RWPE1 (cell line): ENCODE measurements at regions not wholly inside any gene's neighbourhood (a gene's known extent, or its start where the extent isn't known, plus 50 kb on each side); places are given as distances from the start of the nearest gene placed in this dataset.
"Not testable (repeated sequence)": the region's sequence is repeated elsewhere in the genome, so short reads cannot be mapped to it uniquely, and the experiment has no call there.

Experiments
- CTCF ChIA-PET: fragments of 350-600 bp; sonication (Branson Sonifier 250); formaldehyde crosslinking; extraction: SDS; loops from one replicate; lab custom pipeline; 2021; lab: Yijun Ruan, JAX
- POLR2A ChIA-PET: fragments of 400-600 bp; formaldehyde crosslinking; extraction: SDS; loops from one replicate; lab custom pipeline; 2020; ENCODE audit warnings: antibody characterized with exemption; ENCODE audit not compliant: low non-redundant PET; lab: Yijun Ruan, JAX
- DNase-seq: peaks from one replicate; pipeline ENCODE4 v3.0.0; 2012; ENCODE audit warnings: low spot score
- H3K27ac ChIP-seq: fragments of 450-650 bp; 2 replicates; pipeline ENCODE4 v1.5.1; 2017
- TF ChIP-seq, protein P1 (sequence below): fragments of 450-650 bp; conservative IDR thresholded peaks from 2 replicates; pipeline ENCODE4 v1.5.1; 2017; ENCODE audit warnings: low read depth, mild to moderate bottlenecking

DNA sequence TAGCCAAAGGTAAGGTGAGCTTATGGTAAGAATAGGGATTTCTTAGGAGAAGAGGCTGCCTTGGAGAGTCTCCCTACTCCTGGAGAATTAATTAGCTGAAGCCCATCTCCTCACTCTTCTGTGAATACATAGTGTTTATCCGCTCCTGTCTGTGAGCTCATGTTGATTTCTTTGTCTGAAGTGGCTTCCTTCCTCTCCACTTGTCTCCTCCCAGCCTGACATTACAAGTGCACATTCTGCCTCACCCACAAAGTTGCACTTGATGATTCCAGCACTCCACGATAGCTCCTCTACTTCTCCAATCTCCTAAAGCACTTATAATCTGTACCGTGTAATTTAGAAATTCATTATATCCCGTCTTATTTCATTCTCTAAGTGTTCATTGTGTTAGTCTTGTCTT, 287.2 kb downstream of the QKI start:
- no peak for DNase-seq
- H3K27ac ChIP-seq, result no peak overlapping the region
- TF ChIP-seq, protein P1, sequence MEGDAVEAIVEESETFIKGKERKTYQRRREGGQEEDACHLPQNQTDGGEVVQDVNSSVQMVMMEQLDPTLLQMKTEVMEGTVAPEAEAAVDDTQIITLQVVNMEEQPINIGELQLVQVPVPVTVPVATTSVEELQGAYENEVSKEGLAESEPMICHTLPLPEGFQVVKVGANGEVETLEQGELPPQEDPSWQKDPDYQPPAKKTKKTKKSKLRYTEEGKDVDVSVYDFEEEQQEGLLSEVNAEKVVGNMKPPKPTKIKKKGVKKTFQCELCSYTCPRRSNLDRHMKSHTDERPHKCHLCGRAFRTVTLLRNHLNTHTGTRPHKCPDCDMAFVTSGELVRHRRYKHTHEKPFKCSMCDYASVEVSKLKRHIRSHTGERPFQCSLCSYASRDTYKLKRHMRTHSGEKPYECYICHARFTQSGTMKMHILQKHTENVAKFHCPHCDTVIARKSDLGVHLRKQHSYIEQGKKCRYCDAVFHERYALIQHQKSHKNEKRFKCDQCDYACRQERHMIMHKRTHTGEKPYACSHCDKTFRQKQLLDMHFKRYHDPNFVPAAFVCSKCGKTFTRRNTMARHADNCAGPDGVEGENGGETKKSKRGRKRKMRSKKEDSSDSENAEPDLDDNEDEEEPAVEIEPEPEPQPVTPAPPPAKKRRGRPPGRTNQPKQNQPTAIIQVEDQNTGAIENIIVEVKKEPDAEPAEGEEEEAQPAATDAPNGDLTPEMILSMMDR, result no peak
- POLR2A ChIA-PET, result no interaction called here
- CTCF ChIA-PET, result no interaction called here

DNA sequence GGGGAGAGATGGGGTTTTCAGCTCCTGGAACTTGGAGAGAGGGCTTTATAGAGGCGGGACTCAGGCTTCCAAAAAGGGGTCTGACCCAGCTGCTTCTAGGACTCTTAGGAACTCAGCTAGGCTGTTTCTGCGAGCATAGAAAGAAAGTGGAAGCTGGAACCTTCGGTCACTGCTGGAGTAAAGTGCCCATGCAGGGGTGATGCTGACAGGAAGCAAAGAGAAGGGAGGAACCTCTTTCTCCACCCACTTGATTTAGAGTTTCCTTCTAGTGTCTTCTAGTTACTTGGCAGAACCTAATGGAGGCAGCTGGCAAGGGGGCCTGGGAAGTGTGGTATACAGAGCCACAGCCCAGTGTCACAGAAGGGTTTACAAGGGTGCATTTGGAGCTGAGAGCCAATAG, 283.6 kb downstream of the QKI start:
- DNase-seq, result no peak
- TF ChIP-seq, protein P1, result no peak
- ChIA-PET CTCF (no interaction called here), POLR2A (no interaction called here)
- no peak overlapping the region for H3K27ac ChIP-seq

DNA sequence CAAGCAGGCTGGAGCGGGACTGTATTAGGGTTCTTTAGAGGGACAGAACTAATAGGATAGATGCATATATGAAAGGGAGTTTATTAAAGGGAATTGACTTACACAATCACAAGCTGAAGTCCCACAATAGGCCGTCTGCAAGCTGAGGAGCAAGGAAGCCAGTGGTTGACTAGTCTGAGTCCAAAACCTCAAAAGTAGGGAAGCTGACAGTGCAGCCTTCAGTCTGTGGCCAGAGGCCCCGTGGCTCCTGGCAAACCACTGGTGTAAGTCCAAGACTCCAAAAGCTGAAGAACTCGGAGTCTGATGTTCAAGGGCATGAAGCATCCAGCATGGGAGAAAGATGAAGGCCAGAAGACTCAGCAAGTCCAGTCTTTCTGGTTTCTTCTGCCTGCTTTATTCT, 281.8 kb downstream of the QKI start:
- H3K27ac ChIP-seq, DNase-seq, POLR2A ChIA-PET: not testable (repeated sequence)
- CTCF ChIA-PET, result interaction anchor here (0.6 kb wide), 1 partner anchor 102 kb away, joined by 3 read pairs; no protein-coding TSS in a partner anchor

DNA sequence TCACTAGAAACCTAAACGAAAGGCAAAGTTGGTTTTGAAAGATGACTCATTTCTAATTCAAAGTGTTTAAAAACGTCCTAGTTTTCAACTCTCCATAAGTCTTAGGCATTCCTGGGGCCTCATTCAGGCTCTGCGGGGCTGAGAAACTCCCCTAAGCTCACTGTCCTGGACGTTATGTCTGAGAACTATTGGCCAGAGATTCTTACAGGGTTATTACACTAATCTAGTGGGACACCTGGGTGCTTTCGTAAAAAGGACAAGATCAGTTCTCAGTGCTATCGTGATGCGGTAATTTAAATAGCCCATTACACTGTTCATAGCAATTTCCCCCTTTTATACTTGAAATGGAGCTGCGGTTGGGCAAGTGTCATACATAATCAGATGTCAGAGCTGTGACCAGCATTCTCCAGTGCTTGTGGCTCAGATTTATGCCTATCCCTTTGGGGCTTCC, 280.9 kb downstream of the QKI start:
- ChIA-PET POLR2A (no interaction called here), CTCF (no interaction called here)
- TF ChIP-seq, protein P1, result no peak
- DNase-seq, result no peak
- H3K27ac ChIP-seq, result no peak overlapping the region

DNA sequence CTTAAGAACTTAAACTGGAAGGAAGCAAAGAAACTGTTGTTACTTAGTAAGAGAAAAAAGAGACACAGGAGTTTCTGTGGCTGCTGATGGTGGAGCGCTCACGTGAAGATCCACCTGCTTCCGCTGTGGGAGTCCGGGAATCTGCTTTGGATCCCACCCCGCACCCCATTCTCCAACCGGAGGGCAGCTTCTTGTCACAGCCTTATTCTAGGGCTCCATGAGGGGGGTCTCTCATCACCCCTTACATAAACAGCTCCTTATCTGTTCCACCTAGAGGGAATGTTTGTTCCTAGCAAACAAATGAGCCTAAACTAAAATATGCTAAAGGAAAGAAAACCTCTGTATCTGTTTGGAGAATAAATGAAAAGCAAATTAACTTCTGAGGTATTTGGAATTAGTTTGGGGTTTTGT, 280.5 kb downstream of the QKI start:
- ChIA-PET POLR2A (no interaction called here), CTCF (no interaction called here)
- TF ChIP-seq, protein P1, result no peak
- H3K27ac ChIP-seq, result no peak overlapping the region
- no peak for DNase-seq

DNA sequence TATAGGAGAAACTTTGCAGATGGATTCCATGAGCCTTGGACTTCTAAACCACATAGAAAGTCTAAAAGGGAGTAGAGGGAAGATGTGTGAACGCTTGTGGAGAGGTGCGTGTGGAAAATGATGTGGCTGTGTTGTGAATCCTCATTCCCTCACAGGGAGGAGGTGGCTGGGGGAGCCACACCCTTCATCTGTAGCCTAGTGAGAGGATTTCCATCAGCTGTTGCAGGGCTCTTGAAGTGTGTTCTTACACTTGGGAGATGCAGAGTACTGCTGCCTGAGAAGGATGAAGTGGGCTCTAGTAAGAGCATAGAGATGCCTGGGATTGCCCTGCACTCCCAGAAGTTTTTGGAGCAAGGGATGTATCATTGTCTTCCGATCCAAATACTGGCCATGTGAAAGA, 279.6 kb downstream of the QKI start:
- POLR2A ChIA-PET, result no interaction called here
- TF ChIP-seq, protein P1, result no peak
- DNase-seq, result no peak
- no peak overlapping the region for H3K27ac ChIP-seq
- CTCF ChIA-PET, result interaction anchor here (0.5 kb wide), 1 partner anchor 781 kb away, joined by 4 read pairs; no protein-coding TSS in a partner anchor

DNA sequence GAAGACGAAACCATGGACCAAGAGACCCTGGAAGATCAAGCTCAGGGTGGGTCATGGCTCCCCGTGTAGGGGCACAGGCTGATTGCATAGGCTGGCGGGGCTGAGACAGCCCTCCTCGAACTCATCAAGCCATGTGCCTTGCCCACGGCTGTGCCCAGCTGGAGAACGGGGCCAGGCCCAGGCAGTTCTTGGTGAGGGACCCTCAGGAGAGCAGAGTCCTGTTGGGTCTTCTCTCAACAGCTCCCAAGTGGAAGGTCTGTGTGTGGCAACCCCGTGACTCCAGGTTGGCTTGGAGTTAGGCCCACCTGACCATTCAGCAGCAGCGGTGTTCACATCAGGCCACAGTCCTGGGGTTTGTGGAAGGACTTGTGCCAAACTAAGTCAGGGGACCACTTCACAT, 276.5 kb downstream of the QKI start:
- CTCF ChIA-PET, result interaction anchor here (0.6 kb wide), 2 partner anchors 134 to 1340 kb away, joined by 3 to 4 read pairs; no protein-coding TSS in a partner anchor
- POLR2A ChIA-PET, result no interaction called here
- H3K27ac ChIP-seq, result no peak overlapping the region
- TF ChIP-seq, protein P1, result no peak
- DNase-seq, result no peak
